ACC112 (cell line): ENCODE measurements at regions not wholly inside any gene's neighbourhood (a gene's known extent, or its start where the extent isn't known, plus 50 kb on each side); places are given as distances from the start of the nearest gene placed in this dataset.

ENCODE experiments used
- H2AFZ ChIP-seq: fragments of 200-600 bp; sonication (generic); one replicate; pipeline ENCODE4 v1.6.0; 2017; ENCODE audit warnings: antibody characterized with exemption, low read length; ENCODE audit not compliant: unreplicated experiment
- H3K27ac ChIP-seq: fragments of 200-600 bp; sonication (generic); 2 replicates; pipeline ENCODE4 v1.5.1; 2014; ENCODE audit warnings: low read depth, mild to moderate bottlenecking, antibody characterized with exemption, low read length, moderate library complexity
- H3K27me3 ChIP-seq: fragments of 200-600 bp; sonication (generic); 2 replicates; pipeline ENCODE4 v1.6.1; 2014; ENCODE audit warnings: mild to moderate bottlenecking, antibody characterized with exemption, low read length, moderate library complexity, mixed read lengths; ENCODE audit not compliant: insufficient read depth
- H3K36me3 ChIP-seq: fragments of 200-600 bp; sonication (generic); 2 replicates; pipeline ENCODE4 v1.6.1; 2016; ENCODE audit warnings: mild to moderate bottlenecking, antibody characterized with exemption, low read length, moderate library complexity, mixed read lengths; ENCODE audit not compliant: insufficient read depth
- H3K4me1 ChIP-seq: fragments of 200-600 bp; sonication (generic); one replicate; pipeline ENCODE4 v1.6.1; 2016; ENCODE audit warnings: low read length, mixed read lengths; ENCODE audit not compliant: insufficient read depth, unreplicated experiment, control insufficient read depth
- H3K4me3 ChIP-seq: fragments of 200-600 bp; sonication (generic); 2 replicates; pipeline ENCODE4 v1.5.1; 2014; ENCODE audit warnings: mild to moderate bottlenecking, low read depth, low read length
- H3K79me2 ChIP-seq: fragments of 200-600 bp; sonication (generic); one replicate; pipeline ENCODE4 v1.6.0; 2016; ENCODE audit warnings: low read length; ENCODE audit not compliant: control insufficient read depth, unreplicated experiment, insufficient read depth

GRCh38 chrX:96447161-96447560 lies 237.5 kb upstream of the DIAPH2 start:
- H3K4me1 ChIP-seq, result no peaks in the 10 kb centered on the region
- no peaks in the 10 kb centered on the region for H3K27me3 ChIP-seq
- no peak overlapping the region for H3K27ac ChIP-seq
- H3K79me2 ChIP-seq, result no peaks in the 10 kb centered on the region
- no peak overlapping the region for H2AFZ ChIP-seq
- H3K4me3 ChIP-seq, result no peak overlapping the region
- H3K36me3 ChIP-seq, result no peaks in the 10 kb centered on the region

- no peak overlapping the region for H3K27ac ChIP-seq
- no peak overlapping the region for H2AFZ ChIP-seq
- H3K36me3 ChIP-seq, result no peaks in the 10 kb centered on the region
- H3K27me3 ChIP-seq, result no peaks in the 10 kb centered on the region
- no peaks in the 10 kb centered on the region for H3K4me1 ChIP-seq
- no peaks in the 10 kb centered on the region for H3K79me2 ChIP-seq
- no peak overlapping the region for H3K4me3 ChIP-seq
Observed at GRCh38 chrX:96449191-96449590, 235.5 kb upstream of the DIAPH2 start.

- Histone ChIP-seq H2AFZ (no peak overlapping the region), H3K36me3 (no peaks in the 10 kb centered on the region), H3K79me2 (no peaks in the 10 kb centered on the region), H3K4me1 (no peaks in the 10 kb centered on the region), H3K4me3 (no peak overlapping the region), H3K27ac (no peak overlapping the region), H3K27me3 (no peaks in the 10 kb centered on the region)
Observed at GRCh38 chrX:96449896-96450295, 234.7 kb upstream of the DIAPH2 start.

- no peaks in the 10 kb centered on the region for H3K27me3 ChIP-seq
- no peaks in the 10 kb centered on the region for H3K4me1 ChIP-seq
- H3K4me3 ChIP-seq, result no peak overlapping the region
- no peak overlapping the region for H2AFZ ChIP-seq
- H3K79me2 ChIP-seq, result no peaks in the 10 kb centered on the region
- H3K36me3 ChIP-seq, result no peaks in the 10 kb centered on the region
- H3K27ac ChIP-seq, result no peak overlapping the region
Observed at GRCh38 chrX:96453139-96453538, 231.5 kb upstream of the DIAPH2 start.

- Histone ChIP-seq H3K27ac (no peak overlapping the region), H3K4me1 (no peaks in the 10 kb centered on the region), H3K27me3 (no peaks in the 10 kb centered on the region), H3K4me3 (no peak overlapping the region), H2AFZ (no peak overlapping the region), H3K79me2 (no peaks in the 10 kb centered on the region), H3K36me3 (no peaks in the 10 kb centered on the region)
Observed at GRCh38 chrX:96455078-96455477, 229.6 kb upstream of the DIAPH2 start.

- Histone ChIP-seq H3K27ac (no peak overlapping the region), H3K36me3 (no peaks in the 10 kb centered on the region), H3K4me3 (no peak overlapping the region), H3K79me2 (no peaks in the 10 kb centered on the region), H3K27me3 (no peaks in the 10 kb centered on the region), H3K4me1 (no peaks in the 10 kb centered on the region), H2AFZ (no peak overlapping the region)
Observed at GRCh38 chrX:96464880-96465558, 219.6 kb upstream of the DIAPH2 start.

GRCh38 chrX:96474029-96474740 lies 210.5 kb upstream of the DIAPH2 start:
- H3K27me3 ChIP-seq, result no peaks in the 10 kb centered on the region
- no peaks in the 10 kb centered on the region for H3K79me2 ChIP-seq
- H3K4me3 ChIP-seq, result no peak overlapping the region
- H2AFZ ChIP-seq, result no peak overlapping the region
- H3K4me1 ChIP-seq, result peaks cover 5% of the 10 kb centered on the region
- no peak overlapping the region for H3K27ac ChIP-seq
- H3K36me3 ChIP-seq, result no peaks in the 10 kb centered on the region

- no peaks in the 10 kb centered on the region for H3K27me3 ChIP-seq
- no peak overlapping the region for H3K27ac ChIP-seq
- no peaks in the 10 kb centered on the region for H3K79me2 ChIP-seq
- H3K36me3 ChIP-seq, result no peaks in the 10 kb centered on the region
- H3K4me3 ChIP-seq, result no peak overlapping the region
- no peak overlapping the region for H2AFZ ChIP-seq
- peaks cover 5% of the 10 kb centered on the region for H3K4me1 ChIP-seq
Observed at GRCh38 chrX:96474741-96475125, 209.9 kb upstream of the DIAPH2 start.

GRCh38 chrX:96480081-96480480 lies 204.6 kb upstream of the DIAPH2 start:
- H3K36me3 ChIP-seq, result no peaks in the 10 kb centered on the region
- no peak overlapping the region for H3K4me3 ChIP-seq
- H3K4me1 ChIP-seq, result peaks cover 3% of the 10 kb centered on the region
- 0 out of 2 replicates have a peak overlapping the region, but pooled peaks have one; percentile 23 for H3K27ac ChIP-seq
- H2AFZ ChIP-seq, result no peak overlapping the region
- no peaks in the 10 kb centered on the region for H3K27me3 ChIP-seq
- no peaks in the 10 kb centered on the region for H3K79me2 ChIP-seq

GRCh38 chrX:96481831-96482230 lies 202.8 kb upstream of the DIAPH2 start:
- H3K79me2 ChIP-seq, result no peaks in the 10 kb centered on the region
- H2AFZ ChIP-seq, result no peak overlapping the region
- H3K36me3 ChIP-seq, result no peaks in the 10 kb centered on the region
- no peak overlapping the region for H3K4me3 ChIP-seq
- H3K4me1 ChIP-seq, result peaks cover 3% of the 10 kb centered on the region
- no peak overlapping the region for H3K27ac ChIP-seq
- no peaks in the 10 kb centered on the region for H3K27me3 ChIP-seq

GRCh38 chrX:96483647-96484160 lies 200.9 kb upstream of the DIAPH2 start:
- no peak overlapping the region for H2AFZ ChIP-seq
- no peaks in the 10 kb centered on the region for H3K27me3 ChIP-seq
- H3K4me1 ChIP-seq, result peaks cover 3% of the 10 kb centered on the region
- H3K27ac ChIP-seq, result no peak overlapping the region
- no peak overlapping the region for H3K4me3 ChIP-seq
- H3K36me3 ChIP-seq, result no peaks in the 10 kb centered on the region
- no peaks in the 10 kb centered on the region for H3K79me2 ChIP-seq
